ENCODE measurements at regions not wholly inside any gene's neighbourhood (a gene's known extent, or its start where the extent isn't known, plus 50 kb on each side); places are given as distances from the start of the nearest gene placed in this dataset.
"Not testable (repeated sequence)": the region's sequence is repeated elsewhere in the genome, so short reads cannot be mapped to it uniquely, and the experiment has no call there.

DNA sequence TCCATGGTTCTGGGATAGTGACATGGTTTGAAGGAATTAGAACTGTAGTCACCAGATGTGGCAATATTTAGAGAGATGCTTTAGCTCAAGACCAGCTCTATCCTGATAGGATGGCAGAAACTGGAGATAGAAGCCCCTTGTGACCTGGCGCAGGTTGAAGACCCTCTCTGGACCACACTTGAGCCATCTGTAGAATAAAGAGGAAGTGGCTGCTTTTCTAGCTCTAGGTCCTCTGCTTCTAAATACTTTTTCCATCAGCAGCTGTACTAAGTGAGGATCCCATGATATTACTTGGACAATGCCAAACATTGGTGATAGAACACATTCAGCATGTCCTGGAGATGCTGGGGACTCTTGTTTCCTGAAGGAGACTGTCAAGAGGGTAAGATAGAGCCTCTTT lies 172.6 kb downstream of the PDCD6IP start:
- in situ Hi-C loops (cut with HindIII; ENCODE audit: low pct_unique_long_range_greater_than_20kb, low sequenced_read_pairs): no loop called here
- TF ChIP-seq JUND (IDR thresholded peaks at IDR 0.05; ENCODE audit: low read depth): no peak
- no peak for DNase-seq (ENCODE audit: low read depth in 1 of 2, low spot score in 1 of 2)

DNA sequence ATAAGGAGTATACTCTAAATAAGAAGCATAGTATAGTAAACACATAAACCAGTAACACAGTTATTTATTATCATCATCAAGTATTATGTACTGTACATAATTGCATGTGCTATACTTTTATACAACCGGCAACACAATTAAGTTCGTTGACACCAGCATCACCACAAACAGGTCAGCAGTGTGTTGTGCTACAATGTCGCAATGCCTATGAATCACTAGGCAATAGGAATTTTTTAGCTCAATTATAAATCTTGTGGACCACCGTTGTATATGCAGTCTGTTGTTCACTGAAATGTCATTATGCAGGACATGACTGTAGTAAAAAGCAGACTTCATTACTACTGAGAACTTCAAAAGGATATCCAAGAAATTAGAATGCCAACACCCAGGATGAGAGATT lies 177.0 kb downstream of the PDCD6IP start:
- no peak for TF ChIP-seq JUND (IDR thresholded peaks at IDR 0.05; ENCODE audit: low read depth)
- DNase-seq (ENCODE audit: low read depth in 1 of 2, low spot score in 1 of 2): no peak
- in situ Hi-C loops (cut with HindIII; ENCODE audit: low pct_unique_long_range_greater_than_20kb, low sequenced_read_pairs): no loop called here

DNA sequence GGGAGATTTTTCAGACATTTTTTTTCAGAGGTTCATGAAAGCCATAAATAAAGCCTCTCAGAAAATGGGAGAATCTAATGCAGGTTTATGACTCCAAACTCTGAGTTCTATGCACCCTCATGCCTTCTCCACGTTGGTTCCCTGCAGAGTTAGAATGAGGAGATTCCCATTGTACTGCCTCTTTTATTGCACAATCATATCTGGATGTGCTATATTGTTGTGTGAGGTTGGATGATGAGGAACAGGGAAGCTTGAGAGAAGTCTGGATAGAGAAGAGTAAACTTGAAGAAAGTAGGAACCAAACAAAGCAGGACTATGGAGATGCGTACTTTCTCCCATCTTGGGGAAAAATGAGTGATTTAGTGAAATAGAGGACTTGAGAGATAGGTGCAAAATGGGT lies 178.8 kb downstream of the PDCD6IP start:
- TF ChIP-seq JUND (IDR thresholded peaks at IDR 0.05; ENCODE audit: low read depth): no peak
- in situ Hi-C loops (cut with HindIII; ENCODE audit: low pct_unique_long_range_greater_than_20kb, low sequenced_read_pairs): no loop called here
- DNase-seq (ENCODE audit: low read depth in 1 of 2, low spot score in 1 of 2): no peak

DNA sequence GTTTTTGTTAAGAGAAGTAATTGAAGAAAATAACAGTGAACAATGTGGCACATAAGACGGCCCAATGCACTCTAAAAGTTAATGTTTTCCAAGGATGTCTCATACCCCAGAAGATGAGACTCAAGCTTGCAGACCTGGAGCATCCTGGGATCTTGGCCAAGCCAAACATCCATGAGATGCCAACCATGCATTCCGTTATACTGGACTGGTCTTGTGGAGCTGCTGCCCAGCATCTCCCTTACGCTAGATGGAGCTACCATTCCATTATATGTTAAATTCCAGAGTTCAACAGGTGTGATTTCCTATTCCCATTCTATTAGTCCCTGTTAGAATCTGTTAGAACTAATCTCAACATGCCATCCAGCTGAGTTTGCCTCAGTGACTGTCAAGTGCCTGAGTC lies 181.8 kb downstream of the PDCD6IP start:
- in situ Hi-C loops (cut with HindIII; ENCODE audit: low pct_unique_long_range_greater_than_20kb, low sequenced_read_pairs): no loop called here
- no peak for TF ChIP-seq JUND (IDR thresholded peaks at IDR 0.05; ENCODE audit: low read depth)
- peak; percentile 72 to 88 for DNase-seq (ENCODE audit: low read depth in 1 of 2, low spot score in 1 of 2)

DNA sequence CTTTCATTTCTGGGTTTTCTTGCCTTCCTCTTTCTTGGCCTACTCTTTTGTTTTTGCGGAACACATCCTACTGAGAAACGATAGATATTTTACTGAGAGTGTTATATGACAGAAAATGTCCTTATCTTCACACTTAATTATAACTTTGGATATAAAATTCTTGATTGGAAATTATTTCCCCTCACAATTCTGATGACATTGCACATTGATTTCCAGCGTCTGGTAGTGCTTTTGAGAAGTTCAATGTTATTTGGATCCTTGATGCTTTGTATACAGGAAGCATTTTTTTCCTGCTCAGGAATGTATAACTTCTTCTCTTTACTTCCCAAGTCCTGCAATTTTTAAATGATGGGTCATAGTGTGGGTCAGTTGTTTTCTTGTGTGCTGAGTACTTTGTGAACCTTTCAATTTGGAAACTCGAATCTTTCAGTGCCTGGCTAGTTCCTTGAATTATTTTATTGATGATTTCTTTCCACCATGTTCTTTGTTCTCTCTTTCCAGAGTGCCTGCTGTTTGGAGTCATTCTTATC lies 183.9 kb downstream of the PDCD6IP start:
- TF ChIP-seq JUND (IDR thresholded peaks at IDR 0.05; ENCODE audit: low read depth): no peak
- in situ Hi-C loops (cut with HindIII; ENCODE audit: low pct_unique_long_range_greater_than_20kb, low sequenced_read_pairs): no loop called here
- no peak for DNase-seq (ENCODE audit: low read depth in 1 of 2, low spot score in 1 of 2)

DNA sequence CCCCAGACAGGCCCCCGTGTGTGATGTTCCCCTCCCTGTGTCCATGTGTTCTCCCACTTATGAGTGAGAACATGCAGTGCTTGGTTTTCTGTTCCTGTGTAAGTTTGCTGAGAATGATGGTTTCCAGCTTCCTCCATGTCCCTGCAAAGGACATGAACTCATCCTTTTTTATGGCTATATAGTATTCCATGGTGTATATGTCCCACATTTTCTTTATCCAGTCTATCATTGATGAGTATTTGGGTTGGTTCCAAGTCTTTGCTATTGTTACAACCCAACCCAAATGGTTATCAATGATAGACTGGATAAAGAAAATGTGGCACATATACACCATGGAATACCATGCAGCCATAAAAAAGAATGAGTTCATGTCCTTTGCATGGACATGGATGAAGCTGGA lies 184.5 kb downstream of the PDCD6IP start:
- DNase-seq (ENCODE audit: low read depth in 1 of 2, low spot score in 1 of 2); in situ Hi-C loops (cut with HindIII; ENCODE audit: low pct_unique_long_range_greater_than_20kb, low sequenced_read_pairs): not testable (repeated sequence)

DNA sequence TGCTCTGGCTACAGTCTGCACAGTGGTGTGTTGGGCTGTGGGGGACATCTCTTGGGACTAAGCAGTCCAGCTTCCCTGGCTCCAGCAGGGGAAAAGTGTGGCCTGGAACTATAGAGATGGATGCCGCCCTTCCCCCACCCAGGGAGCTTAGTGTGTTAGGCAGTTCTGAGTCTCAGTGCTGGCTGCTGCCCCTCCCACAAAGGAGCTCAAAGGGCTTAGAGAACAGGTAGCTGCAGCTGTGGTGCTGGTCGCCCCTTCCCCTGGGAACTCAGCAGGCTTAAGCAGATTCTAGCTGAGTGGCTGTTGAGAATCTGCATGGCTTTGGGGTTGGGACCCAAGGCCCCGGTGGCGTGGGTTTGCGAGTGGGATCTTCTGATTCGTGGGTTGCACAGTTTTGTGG lies 190.8 kb downstream of the PDCD6IP start:
- no peak for DNase-seq (ENCODE audit: low read depth in 1 of 2, low spot score in 1 of 2)
- TF ChIP-seq JUND (IDR thresholded peaks at IDR 0.05; ENCODE audit: low read depth): no peak
- in situ Hi-C loops (cut with HindIII; ENCODE audit: low pct_unique_long_range_greater_than_20kb, low sequenced_read_pairs): no loop called here

DNA sequence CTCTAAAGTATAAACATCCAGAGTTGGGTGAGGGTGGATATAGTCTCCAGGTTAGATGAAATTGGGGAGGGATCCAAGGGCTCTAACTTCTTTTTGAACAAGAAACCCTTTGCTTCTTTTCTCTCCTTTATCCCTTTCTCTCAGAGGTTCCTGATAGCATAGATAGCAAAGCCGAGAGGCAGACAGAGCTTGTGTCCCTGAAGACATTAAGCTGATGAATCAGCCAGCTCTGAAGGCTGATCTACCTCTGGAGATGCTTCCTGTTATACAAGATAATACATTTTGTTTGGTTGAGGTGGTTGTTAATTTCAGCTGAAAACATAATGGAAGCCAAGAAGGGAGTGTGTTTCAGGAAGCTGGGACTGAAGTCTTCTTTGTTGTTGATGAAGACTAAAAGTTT lies 193.2 kb downstream of the PDCD6IP start:
- in situ Hi-C loops (cut with HindIII; ENCODE audit: low pct_unique_long_range_greater_than_20kb, low sequenced_read_pairs): no loop called here
- TF ChIP-seq JUND (IDR thresholded peaks at IDR 0.05; ENCODE audit: low read depth): no peak
- DNase-seq (ENCODE audit: low read depth in 1 of 2, low spot score in 1 of 2): no peak

DNA sequence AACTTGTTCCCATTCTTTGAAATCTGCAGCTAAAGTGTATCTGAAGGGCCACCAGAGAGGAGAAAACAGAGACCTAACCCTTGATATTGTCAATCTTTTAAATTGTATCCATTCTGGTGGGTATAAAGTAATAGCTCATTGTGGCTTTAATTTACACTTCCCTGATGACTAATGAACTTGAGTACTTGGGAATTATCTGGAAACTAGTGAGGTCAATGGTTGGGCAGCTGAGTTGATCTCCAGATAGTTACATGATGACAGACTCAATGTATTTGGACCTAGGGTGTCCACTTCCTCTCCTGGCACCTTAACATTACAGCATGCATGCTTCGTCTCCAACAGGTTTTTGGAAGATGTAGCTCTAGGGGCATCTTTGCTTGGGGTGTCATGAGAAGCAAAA lies 195.2 kb downstream of the PDCD6IP start:
- in situ Hi-C loops (cut with HindIII; ENCODE audit: low pct_unique_long_range_greater_than_20kb, low sequenced_read_pairs): no loop called here
- no peak for DNase-seq (ENCODE audit: low read depth in 1 of 2, low spot score in 1 of 2)
- no peak for TF ChIP-seq JUND (IDR thresholded peaks at IDR 0.05; ENCODE audit: low read depth)

DNA sequence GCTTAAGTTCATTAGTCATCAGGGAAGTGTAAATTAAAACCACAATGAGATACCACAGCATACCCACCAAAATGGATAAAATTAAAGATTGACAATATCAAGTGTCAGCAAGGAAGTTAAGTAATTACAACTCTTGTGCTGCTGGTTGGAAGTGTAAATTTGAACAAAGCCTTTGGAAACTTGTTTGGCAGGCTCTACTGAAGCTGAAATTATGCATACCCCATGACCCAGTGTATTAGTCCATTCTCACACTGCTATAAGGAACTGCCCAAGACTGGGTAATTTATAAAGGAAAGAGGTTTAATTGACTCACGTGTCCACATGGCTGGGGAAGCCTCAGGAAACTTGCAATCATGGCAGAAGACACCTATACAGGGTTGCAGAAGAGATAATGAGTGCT lies 196.1 kb downstream of the PDCD6IP start:
- peak in 1 of 2 experiments; percentile 52 for DNase-seq (ENCODE audit: low read depth in 1 of 2, low spot score in 1 of 2)
- TF ChIP-seq JUND (IDR thresholded peaks at IDR 0.05; ENCODE audit: low read depth): no peak
- in situ Hi-C loops (cut with HindIII; ENCODE audit: low pct_unique_long_range_greater_than_20kb, low sequenced_read_pairs): no loop called here

DNA sequence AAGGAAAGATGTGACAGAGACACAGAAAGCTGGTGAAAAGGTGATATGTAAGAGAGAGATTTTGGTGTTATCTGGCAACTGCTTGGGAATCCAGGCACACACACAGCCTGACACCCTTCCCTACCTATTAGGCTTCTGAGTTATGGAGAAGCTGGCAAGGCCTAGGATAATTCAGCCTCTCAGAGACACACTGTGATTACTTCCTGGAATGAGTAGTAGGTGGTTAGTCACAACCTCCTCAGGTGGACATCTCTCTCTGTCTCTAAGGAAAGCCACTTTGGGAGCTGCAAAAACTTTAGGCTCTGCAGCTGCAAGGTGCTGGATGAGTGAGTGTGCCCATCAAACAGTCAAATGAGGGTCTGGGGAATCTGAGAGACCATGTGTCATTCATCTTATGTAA lies 201.9 kb downstream of the PDCD6IP start:
- TF ChIP-seq JUND (IDR thresholded peaks at IDR 0.05; ENCODE audit: low read depth): no peak
- in situ Hi-C loops (cut with HindIII; ENCODE audit: low pct_unique_long_range_greater_than_20kb, low sequenced_read_pairs): no loop called here
- DNase-seq (ENCODE audit: low read depth in 1 of 2, low spot score in 1 of 2): no peak

DNA sequence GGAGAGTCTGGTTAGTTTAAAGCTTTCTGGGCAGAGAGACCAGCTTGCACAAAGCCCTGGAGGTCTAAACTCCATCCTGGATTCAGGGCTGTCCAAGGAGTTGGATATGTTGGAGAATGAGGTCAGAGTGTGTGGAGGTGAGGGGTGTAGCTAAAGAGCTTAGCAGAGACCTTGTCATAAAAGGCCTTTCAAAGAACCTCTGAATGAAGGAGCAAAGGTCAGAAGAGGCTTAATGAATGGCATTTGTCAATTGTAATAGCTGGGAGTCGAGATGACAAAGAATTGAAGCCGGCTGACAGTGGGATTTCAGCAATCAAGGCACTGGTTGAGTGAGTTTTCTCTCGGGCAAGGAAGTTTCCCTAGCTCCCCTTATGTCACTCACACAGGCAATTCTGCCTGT lies 202.6 kb downstream of the PDCD6IP start:
- in situ Hi-C loops (cut with HindIII; ENCODE audit: low pct_unique_long_range_greater_than_20kb, low sequenced_read_pairs): no loop called here
- no peak for TF ChIP-seq JUND (IDR thresholded peaks at IDR 0.05; ENCODE audit: low read depth)
- DNase-seq (ENCODE audit: low read depth in 1 of 2, low spot score in 1 of 2): no peak

DNA sequence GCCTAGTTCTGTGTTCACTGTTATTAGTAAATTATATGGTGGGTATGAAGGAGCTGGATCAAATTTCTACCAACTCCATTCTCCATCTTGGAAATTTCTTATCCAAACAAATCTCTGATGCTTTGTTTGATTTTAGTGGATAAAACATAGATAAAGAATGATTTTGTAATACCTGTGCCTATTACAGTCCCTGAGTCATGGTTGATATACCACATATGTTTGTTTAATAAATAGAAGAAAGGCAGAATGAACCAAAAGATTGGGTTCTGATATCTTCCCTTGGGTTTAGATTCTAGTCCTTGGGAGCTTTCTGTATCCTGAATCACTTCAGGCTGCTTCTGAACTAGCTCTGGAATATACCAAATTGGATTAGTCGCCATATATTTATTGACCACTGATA lies 203.6 kb downstream of the PDCD6IP start:
- no peak for DNase-seq (ENCODE audit: low read depth in 1 of 2, low spot score in 1 of 2)
- no peak for TF ChIP-seq JUND (IDR thresholded peaks at IDR 0.05; ENCODE audit: low read depth)
- in situ Hi-C loops (cut with HindIII; ENCODE audit: low pct_unique_long_range_greater_than_20kb, low sequenced_read_pairs): no loop called here

DNA sequence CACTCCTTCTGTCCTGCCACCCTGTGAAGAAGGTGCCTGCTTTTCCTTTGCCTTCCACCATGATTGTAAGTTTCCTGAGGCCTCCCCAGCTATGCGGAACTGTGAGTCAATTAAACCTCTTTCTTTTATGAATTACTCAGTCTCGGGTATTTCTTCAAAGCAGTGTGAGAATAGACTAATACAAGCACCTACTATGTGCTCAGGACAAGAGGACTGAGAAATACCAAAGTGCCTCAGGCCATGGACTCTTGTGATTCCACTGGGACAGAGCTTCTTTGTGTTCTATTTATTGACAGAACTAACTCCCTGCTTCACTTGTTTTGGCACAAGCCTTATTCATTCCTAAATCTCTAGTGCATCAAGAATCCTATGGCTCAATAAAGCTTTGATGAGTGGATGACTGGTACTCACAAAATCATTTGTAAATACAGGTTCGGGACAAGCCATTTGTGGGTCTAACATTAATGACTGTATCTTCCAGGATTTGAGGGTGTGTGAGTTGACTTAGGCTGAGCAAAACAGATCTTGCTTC lies 204.2 kb downstream of the PDCD6IP start:
- no peak for TF ChIP-seq JUND (IDR thresholded peaks at IDR 0.05; ENCODE audit: low read depth)
- in situ Hi-C loops (cut with HindIII; ENCODE audit: low pct_unique_long_range_greater_than_20kb, low sequenced_read_pairs): no loop called here
- DNase-seq (ENCODE audit: low read depth in 1 of 2, low spot score in 1 of 2): no peak
